ENCODE measurements at regions not wholly inside any gene's neighbourhood (a gene's known extent, or its start where the extent isn't known, plus 50 kb on each side); places are given as distances from the start of the nearest gene placed in this dataset.

- no peak overlapping the region for H3K9ac ChIP-seq (ENCODE audit: control insufficient read depth, extremely low read depth, insufficient read depth, low read length)
- no peaks in the 10 kb centered on the region for H3K36me3 ChIP-seq (ENCODE audit: control insufficient read depth in 2 of 2, extremely low read depth in 1 of 2, insufficient read depth in 2 of 2, low read length in 2 of 2)
- H4K20me1 ChIP-seq (ENCODE audit: control insufficient read depth, extremely low read depth, insufficient read depth, low read length): no peaks in the 10 kb centered on the region
- no peaks in the 10 kb centered on the region for H3K9me3 ChIP-seq (ENCODE audit: control insufficient read depth, low read depth, low read length)
- no peaks in the 10 kb centered on the region for H3K9me1 ChIP-seq (ENCODE audit: control insufficient read depth, extremely low read depth, insufficient read depth, low read length)
- TF ChIP-seq EZH2 (IDR thresholded peaks at IDR 0.05; ENCODE audit: low read length): no peak
- TF ChIP-seq CTCF (optimal IDR thresholded peaks at IDR 0.05 in 1 of 3, IDR thresholded peaks at IDR 0.05 in 1 of 3, conservative IDR thresholded peaks at IDR 0.05 in 1 of 3; ENCODE audit: extremely low read depth in 1 of 3, insufficient read depth in 2 of 3, low read length in 3 of 3): no peak
- FAIRE-seq (no peak), DNase-seq (ENCODE audit: low read depth, low spot score) (no peak)
- no peaks in the 10 kb centered on the region for H3K4me1 ChIP-seq (ENCODE audit: control insufficient read depth, extremely low read depth, insufficient read depth, low read length)
- dilution Hi-C loops (cut with MboI; ENCODE audit: extremely low pct_ligation_motif_present, low sequenced_read_pairs): no loop called here
- no peaks in the 10 kb centered on the region for H3K27me3 ChIP-seq (ENCODE audit: control insufficient read depth, extremely low read depth, insufficient read depth, low read length)
- no peak overlapping the region for H2AFZ ChIP-seq (ENCODE audit: control insufficient read depth, low read length)
- H3K27ac ChIP-seq (ENCODE audit: control insufficient read depth, insufficient read depth, low read length): no peak overlapping the region
- no peak overlapping the region for H3K4me2 ChIP-seq (ENCODE audit: control insufficient read depth, extremely low read depth, insufficient read depth, low read depth, low read length)
- H3K79me2 ChIP-seq (ENCODE audit: control insufficient read depth, insufficient read depth, low read length): no peaks in the 10 kb centered on the region
- no peak overlapping the region for H3K4me3 ChIP-seq (ENCODE audit: control insufficient read depth in 2 of 3, extremely low read depth in 1 of 3, insufficient read depth in 2 of 3, low read depth in 1 of 3, low read length in 3 of 3)
Observed at GRCh38 chrX:7399373-7399772, 251.4 kb upstream of the PUDP start.

- Histone ChIP-seq H3K4me3 (ENCODE audit: control insufficient read depth in 2 of 3, extremely low read depth in 1 of 3, insufficient read depth in 2 of 3, low read depth in 1 of 3, low read length in 3 of 3) (no peak overlapping the region), H3K79me2 (ENCODE audit: control insufficient read depth, insufficient read depth, low read length) (no peaks in the 10 kb centered on the region), H3K27ac (ENCODE audit: control insufficient read depth, insufficient read depth, low read length) (no peak overlapping the region), H3K4me1 (ENCODE audit: control insufficient read depth, extremely low read depth, insufficient read depth, low read length) (no peaks in the 10 kb centered on the region), H3K36me3 (ENCODE audit: control insufficient read depth in 2 of 2, extremely low read depth in 1 of 2, insufficient read depth in 2 of 2, low read length in 2 of 2) (no peaks in the 10 kb centered on the region), H3K4me2 (ENCODE audit: control insufficient read depth, extremely low read depth, insufficient read depth, low read depth, low read length) (no peak overlapping the region), H4K20me1 (ENCODE audit: control insufficient read depth, extremely low read depth, insufficient read depth, low read length) (no peaks in the 10 kb centered on the region), H3K9ac (ENCODE audit: control insufficient read depth, extremely low read depth, insufficient read depth, low read length) (no peak overlapping the region), H3K27me3 (ENCODE audit: control insufficient read depth, extremely low read depth, insufficient read depth, low read length) (no peaks in the 10 kb centered on the region), H3K9me3 (ENCODE audit: control insufficient read depth, low read depth, low read length) (no peaks in the 10 kb centered on the region), H2AFZ (ENCODE audit: control insufficient read depth, low read length) (no peak overlapping the region), H3K9me1 (ENCODE audit: control insufficient read depth, extremely low read depth, insufficient read depth, low read length) (no peaks in the 10 kb centered on the region)
- dilution Hi-C loops (cut with MboI; ENCODE audit: extremely low pct_ligation_motif_present, low sequenced_read_pairs): no loop called here
- TF ChIP-seq CTCF (optimal IDR thresholded peaks at IDR 0.05 in 1 of 3, IDR thresholded peaks at IDR 0.05 in 1 of 3, conservative IDR thresholded peaks at IDR 0.05 in 1 of 3; ENCODE audit: extremely low read depth in 1 of 3, insufficient read depth in 2 of 3, low read length in 3 of 3) (no peak), EZH2 (IDR thresholded peaks at IDR 0.05; ENCODE audit: low read length) (no peak)
- no peak for FAIRE-seq
- DNase-seq (ENCODE audit: low read depth, low spot score): no peak
Observed at GRCh38 chrX:7390441-7390840, 242.5 kb upstream of the PUDP start.

Measured in keratinocyte (primary cell).